HG03103 (cell line): ENCODE measurements at regions not wholly inside any gene's neighbourhood (a gene's known extent, or its start where the extent isn't known, plus 50 kb on each side); places are given as distances from the start of the nearest gene placed in this dataset.

Source experiments
- ATAC-seq: cut with Tn5 transposase; IDR thresholded peaks from one replicate; pipeline ENCODE4 v1.9.1; 2021; ENCODE audit warnings: low read depth; ENCODE audit not compliant: unreplicated experiment

GRCh38 chr10:24096281-24096680 is 112.7 kb upstream of the KIAA1217 start:
- no peak for ATAC-seq

GRCh38 chr10:24097751-24098207 is 111.2 kb upstream of the KIAA1217 start:
- no peak for ATAC-seq

- no peak for ATAC-seq
Observed at GRCh38 chr10:24104895-24105294, 104.0 kb upstream of the KIAA1217 start.

- no peak for ATAC-seq
Observed at GRCh38 chr10:24113901-24114300, 95.0 kb upstream of the KIAA1217 start.

- ATAC-seq: no peak
Observed at GRCh38 chr10:24114556-24114955, 94.4 kb upstream of the KIAA1217 start.

- no peak for ATAC-seq
Observed at GRCh38 chr10:24115403-24115802, 93.5 kb upstream of the KIAA1217 start.

- no peak for ATAC-seq
Observed at GRCh38 chr10:24118246-24118645, 90.7 kb upstream of the KIAA1217 start.

- ATAC-seq: no peak
Observed at GRCh38 chr10:24119896-24120295, 89.0 kb upstream of the KIAA1217 start.

- no peak for ATAC-seq
Observed at GRCh38 chr10:24120646-24121045, 88.3 kb upstream of the KIAA1217 start.

GRCh38 chr10:24127516-24127915 is 81.4 kb upstream of the KIAA1217 start:
- no peak for ATAC-seq

GRCh38 chr10:24128066-24128730 is 80.7 kb upstream of the KIAA1217 start:
- no peak for ATAC-seq

- no peak for ATAC-seq
Observed at GRCh38 chr10:24132741-24133140, 76.2 kb upstream of the KIAA1217 start.

- no peak for ATAC-seq
Observed at GRCh38 chr10:24133835-24134234, 75.1 kb upstream of the KIAA1217 start.

GRCh38 chr10:24136070-24136469 is 72.9 kb upstream of the KIAA1217 start:
- no peak for ATAC-seq

GRCh38 chr10:24147321-24147720 is 61.6 kb upstream of the KIAA1217 start:
- ATAC-seq: no peak

GRCh38 chr10:24149640-24150039 is 59.3 kb upstream of the KIAA1217 start:
- ATAC-seq: no peak

GRCh38 chr10:24150853-24151252 is 58.1 kb upstream of the KIAA1217 start:
- no peak for ATAC-seq

- no peak for ATAC-seq
Observed at GRCh38 chr10:24152270-24152669, 56.7 kb upstream of the KIAA1217 start.

GRCh38 chr10:24153031-24153430 is 55.9 kb upstream of the KIAA1217 start:
- no peak for ATAC-seq

GRCh38 chr10:24153537-24153936 is 55.4 kb upstream of the KIAA1217 start:
- no peak for ATAC-seq

- no peak for ATAC-seq
Observed at GRCh38 chr10:24156686-24157085, 52.3 kb upstream of the KIAA1217 start.

GRCh38 chr10:24157567-24157966 is 51.4 kb upstream of the KIAA1217 start:
- ATAC-seq: no peak
